ENCODE measurements at regions not wholly inside any gene's neighbourhood (a gene's known extent, or its start where the extent isn't known, plus 50 kb on each side); places are given as distances from the start of the nearest gene placed in this dataset.

DNA sequence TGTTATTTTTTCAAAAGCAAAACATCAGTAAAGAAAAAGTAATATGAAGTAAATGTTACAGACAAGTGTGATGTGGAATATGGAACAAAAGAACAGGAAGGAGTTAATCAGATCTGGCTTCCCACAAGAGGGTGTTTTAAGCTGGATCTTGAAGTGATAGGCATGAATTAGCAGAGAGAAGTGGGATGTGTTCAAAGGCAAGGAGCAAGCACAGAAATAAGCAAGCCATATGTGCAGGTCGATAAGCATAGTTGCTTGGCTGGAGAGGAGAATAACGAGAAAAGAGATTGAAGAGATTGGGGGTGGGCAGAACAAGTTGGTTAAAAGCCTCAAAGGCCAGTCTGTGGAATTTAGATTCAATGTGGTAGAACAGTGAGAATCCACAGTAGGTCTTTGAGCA is 60.9 kb upstream of the PRPS1 start:
- no peak overlapping the region for H3K4me2 ChIP-seq (ENCODE audit: low read length)
- H3K27me3 ChIP-seq (ENCODE audit: insufficient read depth, low read length): no peaks in the 10 kb centered on the region
- no peak for TF ChIP-seq EZH2 (IDR thresholded peaks at IDR 0.05; ENCODE audit: borderline replicate concordance, low read length)
- TF ChIP-seq, protein P1, sequence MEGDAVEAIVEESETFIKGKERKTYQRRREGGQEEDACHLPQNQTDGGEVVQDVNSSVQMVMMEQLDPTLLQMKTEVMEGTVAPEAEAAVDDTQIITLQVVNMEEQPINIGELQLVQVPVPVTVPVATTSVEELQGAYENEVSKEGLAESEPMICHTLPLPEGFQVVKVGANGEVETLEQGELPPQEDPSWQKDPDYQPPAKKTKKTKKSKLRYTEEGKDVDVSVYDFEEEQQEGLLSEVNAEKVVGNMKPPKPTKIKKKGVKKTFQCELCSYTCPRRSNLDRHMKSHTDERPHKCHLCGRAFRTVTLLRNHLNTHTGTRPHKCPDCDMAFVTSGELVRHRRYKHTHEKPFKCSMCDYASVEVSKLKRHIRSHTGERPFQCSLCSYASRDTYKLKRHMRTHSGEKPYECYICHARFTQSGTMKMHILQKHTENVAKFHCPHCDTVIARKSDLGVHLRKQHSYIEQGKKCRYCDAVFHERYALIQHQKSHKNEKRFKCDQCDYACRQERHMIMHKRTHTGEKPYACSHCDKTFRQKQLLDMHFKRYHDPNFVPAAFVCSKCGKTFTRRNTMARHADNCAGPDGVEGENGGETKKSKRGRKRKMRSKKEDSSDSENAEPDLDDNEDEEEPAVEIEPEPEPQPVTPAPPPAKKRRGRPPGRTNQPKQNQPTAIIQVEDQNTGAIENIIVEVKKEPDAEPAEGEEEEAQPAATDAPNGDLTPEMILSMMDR (IDR thresholded peaks at IDR 0.05; ENCODE audit: low read length): no peak

GRCh38 chrX:107571296-107571998 is 56.9 kb upstream of the PRPS1 start:
- H3K4me3 ChIP-seq (ENCODE audit: low read depth, low read length, poor library complexity, severe bottlenecking): no peak overlapping the region
- H4K20me1 ChIP-seq (ENCODE audit: insufficient read depth, low read length): no peaks in the 10 kb centered on the region
- H3K9me2 ChIP-seq (ENCODE audit: low read depth, low read length): no peaks in the 10 kb centered on the region
- no peak overlapping the region for H3K27ac ChIP-seq (ENCODE audit: low read depth, low read length, poor library complexity, severe bottlenecking)
- H3K79me2 ChIP-seq (ENCODE audit: insufficient read depth, low read length): no peaks in the 10 kb centered on the region
- no peak overlapping the region for H3K4me2 ChIP-seq (ENCODE audit: low read length)
- no peak overlapping the region for H3K9ac ChIP-seq (ENCODE audit: low read length)
- H3K9me3 ChIP-seq (ENCODE audit: low read length): no peaks in the 10 kb centered on the region
- no peaks in the 10 kb centered on the region for H3K4me1 ChIP-seq (ENCODE audit: insufficient read depth, low read length, severe bottlenecking)
- H3F3A ChIP-seq (ENCODE audit: insufficient read depth, low read length): no peaks in the 10 kb centered on the region
- no peak for TF ChIP-seq EZH2 (IDR thresholded peaks at IDR 0.05; ENCODE audit: borderline replicate concordance, low read length)
- TF ChIP-seq, protein P1 (IDR thresholded peaks at IDR 0.05; ENCODE audit: low read length): no peak
- no peaks in the 10 kb centered on the region for H3K36me3 ChIP-seq (ENCODE audit: insufficient read depth, low read length)
- H3K27me3 ChIP-seq (ENCODE audit: insufficient read depth, low read length): no peaks in the 10 kb centered on the region
- no peak overlapping the region for H2AFZ ChIP-seq (ENCODE audit: low read length)

More for the DNA sequence above, 60.9 kb upstream of the PRPS1 start:
- Histone ChIP-seq H3K4me1 (ENCODE audit: insufficient read depth, low read length, severe bottlenecking) (no peaks in the 10 kb centered on the region), H3F3A (ENCODE audit: insufficient read depth, low read length) (no peaks in the 10 kb centered on the region), H3K79me2 (ENCODE audit: insufficient read depth, low read length) (no peaks in the 10 kb centered on the region), H3K36me3 (ENCODE audit: insufficient read depth, low read length) (no peaks in the 10 kb centered on the region), H3K9ac (ENCODE audit: low read length) (no peak overlapping the region), H3K27ac (ENCODE audit: low read depth, low read length, poor library complexity, severe bottlenecking) (no peak overlapping the region), H3K9me2 (ENCODE audit: low read depth, low read length) (no peaks in the 10 kb centered on the region), H3K9me3 (ENCODE audit: low read length) (no peaks in the 10 kb centered on the region), H3K4me3 (ENCODE audit: low read depth, low read length, poor library complexity, severe bottlenecking) (no peak overlapping the region), H4K20me1 (ENCODE audit: insufficient read depth, low read length) (no peaks in the 10 kb centered on the region), H2AFZ (ENCODE audit: low read length) (no peak overlapping the region)

- Histone ChIP-seq H4K20me1 (ENCODE audit: insufficient read depth, low read length) (no peaks in the 10 kb centered on the region), H3K9ac (ENCODE audit: low read length) (no peak overlapping the region), H3K4me2 (ENCODE audit: low read length) (no peak overlapping the region), H3F3A (ENCODE audit: insufficient read depth, low read length) (no peaks in the 10 kb centered on the region), H3K27ac (ENCODE audit: low read depth, low read length, poor library complexity, severe bottlenecking) (no peak overlapping the region), H3K36me3 (ENCODE audit: insufficient read depth, low read length) (no peaks in the 10 kb centered on the region), H2AFZ (ENCODE audit: low read length) (no peak overlapping the region), H3K9me2 (ENCODE audit: low read depth, low read length) (no peaks in the 10 kb centered on the region), H3K27me3 (ENCODE audit: insufficient read depth, low read length) (no peaks in the 10 kb centered on the region), H3K79me2 (ENCODE audit: insufficient read depth, low read length) (no peaks in the 10 kb centered on the region), H3K4me1 (ENCODE audit: insufficient read depth, low read length, severe bottlenecking) (no peaks in the 10 kb centered on the region), H3K4me3 (ENCODE audit: low read depth, low read length, poor library complexity, severe bottlenecking) (no peak overlapping the region), H3K9me3 (ENCODE audit: low read length) (no peaks in the 10 kb centered on the region)
- no peak for TF ChIP-seq EZH2 (IDR thresholded peaks at IDR 0.05; ENCODE audit: borderline replicate concordance, low read length)
- TF ChIP-seq, protein P1 (IDR thresholded peaks at IDR 0.05; ENCODE audit: low read length): no peak
Observed at GRCh38 chrX:107573016-107573415, 55.3 kb upstream of the PRPS1 start.

Measured in OCI-LY1 (cell line).